ENCODE measurements at regions not wholly inside any gene's neighbourhood (a gene's known extent, or its start where the extent isn't known, plus 50 kb on each side); places are given as distances from the start of the nearest gene placed in this dataset.

GRCh38 chr18:51655327-51655698 lies 457.8 kb upstream of the MEX3C start:
- Histone ChIP-seq H2AFZ (ENCODE audit: low read length) (no peak overlapping the region), H3K4me2 (ENCODE audit: low read length) (no peak overlapping the region), H3K4me1 (ENCODE audit: insufficient read depth, low read length, poor library complexity, severe bottlenecking) (no peaks in the 10 kb centered on the region), H3K9me2 (ENCODE audit: insufficient read depth, low read length) (no peaks in the 10 kb centered on the region), H4K20me1 (ENCODE audit: insufficient read depth, low read length) (no peaks in the 10 kb centered on the region), H3K9me3 (ENCODE audit: low read length) (no peaks in the 10 kb centered on the region), H3K4me3 (ENCODE audit: low read depth, low read length, poor library complexity, severe bottlenecking) (no peak overlapping the region), H3K79me2 (ENCODE audit: insufficient read depth, low read depth, low read length) (no peaks in the 10 kb centered on the region), H3K36me3 (ENCODE audit: insufficient read depth, low read length) (no peaks in the 10 kb centered on the region), H3K27ac (ENCODE audit: low read depth, low read length, poor library complexity, severe bottlenecking) (no peak overlapping the region)
- intact Hi-C loops (cut with micrococcal nuclease; ENCODE audit: unreplicated experiment): no loop called here
- POLR2A ChIA-PET: interaction anchor here (0.7 kb wide), 1 partner anchor 550 kb away, joined by 4 read pairs; no protein-coding TSS in a partner anchor
- BruUV-seq (replicated peaks): no TSS peak
- no peak for DNase-seq (ENCODE audit: low spot score)
- no peak for TF ChIP-seq EZH2phosphoT487 (IDR thresholded peaks at IDR 0.05; ENCODE audit: borderline replicate concordance, low read depth, low read length)
- no peak for TF ChIP-seq CTCF (conservative IDR thresholded peaks at IDR 0.05; ENCODE audit: low read length)
- CTCF ChIA-PET (ENCODE audit: unreplicated experiment): no interaction called here

GRCh38 chr18:51656249-51656648 lies 458.8 kb upstream of the MEX3C start:
- no peaks in the 10 kb centered on the region for H4K20me1 ChIP-seq (ENCODE audit: insufficient read depth, low read length)
- BruUV-seq (replicated peaks): no TSS peak
- H3K9me2 ChIP-seq (ENCODE audit: insufficient read depth, low read length): no peaks in the 10 kb centered on the region
- TF ChIP-seq EZH2phosphoT487 (IDR thresholded peaks at IDR 0.05; ENCODE audit: borderline replicate concordance, low read depth, low read length) (no peak), CTCF (conservative IDR thresholded peaks at IDR 0.05; ENCODE audit: low read length) (no peak)
- H3K79me2 ChIP-seq (ENCODE audit: insufficient read depth, low read depth, low read length): no peaks in the 10 kb centered on the region
- intact Hi-C loops (cut with micrococcal nuclease; ENCODE audit: unreplicated experiment): no loop called here
- no peak for DNase-seq (ENCODE audit: low spot score)
- H3K4me1 ChIP-seq (ENCODE audit: insufficient read depth, low read length, poor library complexity, severe bottlenecking): no peaks in the 10 kb centered on the region
- H3K36me3 ChIP-seq (ENCODE audit: insufficient read depth, low read length): no peaks in the 10 kb centered on the region
- POLR2A ChIA-PET: no interaction called here
- CTCF ChIA-PET (ENCODE audit: unreplicated experiment): no interaction called here
- no peaks in the 10 kb centered on the region for H3K9me3 ChIP-seq (ENCODE audit: low read length)
- H3K4me2 ChIP-seq (ENCODE audit: low read length): no peak overlapping the region
- no peak overlapping the region for H3K4me3 ChIP-seq (ENCODE audit: low read depth, low read length, poor library complexity, severe bottlenecking)
- no peak overlapping the region for H3K27ac ChIP-seq (ENCODE audit: low read depth, low read length, poor library complexity, severe bottlenecking)
- H2AFZ ChIP-seq (ENCODE audit: low read length): no peak overlapping the region

- Histone ChIP-seq H3K79me2 (ENCODE audit: insufficient read depth, low read depth, low read length) (no peaks in the 10 kb centered on the region), H3K4me1 (ENCODE audit: insufficient read depth, low read length, poor library complexity, severe bottlenecking) (no peaks in the 10 kb centered on the region), H3K9me2 (ENCODE audit: insufficient read depth, low read length) (no peaks in the 10 kb centered on the region), H3K9me3 (ENCODE audit: low read length) (no peaks in the 10 kb centered on the region), H3K27ac (ENCODE audit: low read depth, low read length, poor library complexity, severe bottlenecking) (no peak overlapping the region), H3K4me2 (ENCODE audit: low read length) (no peak overlapping the region), H4K20me1 (ENCODE audit: insufficient read depth, low read length) (no peaks in the 10 kb centered on the region), H3K4me3 (ENCODE audit: low read depth, low read length, poor library complexity, severe bottlenecking) (no peak overlapping the region), H2AFZ (ENCODE audit: low read length) (no peak overlapping the region), H3K36me3 (ENCODE audit: insufficient read depth, low read length) (no peaks in the 10 kb centered on the region)
- BruUV-seq (replicated peaks): no TSS peak
- intact Hi-C loops (cut with micrococcal nuclease; ENCODE audit: unreplicated experiment): no loop called here
- CTCF ChIA-PET (ENCODE audit: unreplicated experiment): no interaction called here
- TF ChIP-seq EZH2phosphoT487 (IDR thresholded peaks at IDR 0.05; ENCODE audit: borderline replicate concordance, low read depth, low read length) (no peak), CTCF (conservative IDR thresholded peaks at IDR 0.05; ENCODE audit: low read length) (no peak)
- POLR2A ChIA-PET: no interaction called here
- no peak for DNase-seq (ENCODE audit: low spot score)
These were observed 461.0 kb upstream of the MEX3C start for GRCh38 chr18:51658436-51658835.

Measured in OCI-LY7 (cell line).